AG04449 (cell line): ENCODE measurements at regions not wholly inside any gene's neighbourhood (a gene's known extent, or its start where the extent isn't known, plus 50 kb on each side); places are given as distances from the start of the nearest gene placed in this dataset.

Source experiments
- CTCF ChIA-PET: fragments of 350-600 bp; formaldehyde crosslinking; extraction: SDS; loops from one replicate; lab custom pipeline; 2021; ENCODE audit warnings: antibody characterized with exemption; lab: Yijun Ruan, JAX
- POLR2A ChIA-PET: fragments of 400-600, 350-600 bp; formaldehyde crosslinking; extraction: SDS; loops from one replicate; lab custom pipeline; 2020; ENCODE audit warnings: antibody characterized with exemption, inconsistent platforms; lab: Yijun Ruan, JAX
- DNase-seq: peaks from one replicate; pipeline ENCODE4 v3.0.0-alpha.2; 2010; ENCODE audit warnings: low read depth, low spot score
- H3K4me3 ChIP-seq: 2 replicates; pipeline ENCODE4 v1.5.1; 2011; ENCODE audit warnings: low read depth, mild to moderate bottlenecking, control low read depth, low read length
- TF ChIP-seq, protein P1 (sequence below): IDR thresholded peaks from one replicate; pipeline ENCODE4 v1.5.1; 2011; ENCODE audit warnings: mild to moderate bottlenecking, moderate library complexity, low read length, control low read depth, inconsistent platforms; ENCODE audit not compliant: insufficient read depth; ENCODE audit errors: missing control alignments

DNA sequence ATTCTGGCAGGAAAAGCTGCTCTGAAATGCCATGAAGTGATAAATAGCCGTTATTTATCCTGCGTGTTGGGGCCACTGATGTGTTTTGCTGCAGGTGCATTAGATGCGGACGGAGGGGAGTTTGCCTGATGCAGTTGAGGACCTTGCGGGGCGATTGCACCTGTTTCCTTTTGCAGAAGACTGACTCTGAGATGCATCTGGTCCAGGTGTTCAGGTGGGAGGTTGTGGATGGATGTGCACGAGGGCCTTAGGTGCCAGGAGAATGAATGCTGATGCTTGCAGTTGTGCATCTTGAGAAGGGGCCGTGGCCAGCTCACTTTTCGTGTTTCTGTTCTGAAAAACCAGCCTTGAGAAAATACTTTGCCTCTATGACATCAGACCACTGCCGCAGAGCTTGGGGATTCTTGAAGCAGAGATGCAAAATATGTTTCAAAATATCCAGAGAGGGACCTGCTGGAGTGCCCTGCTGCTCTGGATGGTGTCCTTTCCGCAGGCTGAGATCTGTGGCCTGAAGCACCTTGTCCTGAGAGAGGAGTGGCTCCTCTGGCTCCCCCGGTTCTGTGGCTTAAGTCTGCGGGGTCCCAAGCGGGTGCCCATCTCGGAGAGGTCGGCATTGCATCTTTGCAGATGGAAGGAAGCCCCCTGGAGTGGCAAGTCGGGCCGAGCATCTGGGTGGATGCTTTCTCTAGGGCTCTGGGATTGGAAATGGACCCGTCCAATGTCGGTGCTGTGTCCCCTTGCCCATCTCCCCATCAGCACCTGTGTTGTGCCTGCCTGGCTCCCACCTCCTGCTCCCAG, 1031.1 kb downstream of the TBC1D22A start:
- CTCF ChIA-PET: no interaction called here
- no peak overlapping the region for H3K4me3 ChIP-seq
- DNase-seq: no peak
- TF ChIP-seq, protein P1, sequence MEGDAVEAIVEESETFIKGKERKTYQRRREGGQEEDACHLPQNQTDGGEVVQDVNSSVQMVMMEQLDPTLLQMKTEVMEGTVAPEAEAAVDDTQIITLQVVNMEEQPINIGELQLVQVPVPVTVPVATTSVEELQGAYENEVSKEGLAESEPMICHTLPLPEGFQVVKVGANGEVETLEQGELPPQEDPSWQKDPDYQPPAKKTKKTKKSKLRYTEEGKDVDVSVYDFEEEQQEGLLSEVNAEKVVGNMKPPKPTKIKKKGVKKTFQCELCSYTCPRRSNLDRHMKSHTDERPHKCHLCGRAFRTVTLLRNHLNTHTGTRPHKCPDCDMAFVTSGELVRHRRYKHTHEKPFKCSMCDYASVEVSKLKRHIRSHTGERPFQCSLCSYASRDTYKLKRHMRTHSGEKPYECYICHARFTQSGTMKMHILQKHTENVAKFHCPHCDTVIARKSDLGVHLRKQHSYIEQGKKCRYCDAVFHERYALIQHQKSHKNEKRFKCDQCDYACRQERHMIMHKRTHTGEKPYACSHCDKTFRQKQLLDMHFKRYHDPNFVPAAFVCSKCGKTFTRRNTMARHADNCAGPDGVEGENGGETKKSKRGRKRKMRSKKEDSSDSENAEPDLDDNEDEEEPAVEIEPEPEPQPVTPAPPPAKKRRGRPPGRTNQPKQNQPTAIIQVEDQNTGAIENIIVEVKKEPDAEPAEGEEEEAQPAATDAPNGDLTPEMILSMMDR: no peak
- POLR2A ChIA-PET: no interaction called here

- POLR2A ChIA-PET: no interaction called here
- no peak for DNase-seq
- no peak overlapping the region for H3K4me3 ChIP-seq
- CTCF ChIA-PET: no interaction called here
- TF ChIP-seq, protein P1: no peak
Observed at GRCh38 chr22:47789171-47789570, 1026.7 kb downstream of the TBC1D22A start.

DNA sequence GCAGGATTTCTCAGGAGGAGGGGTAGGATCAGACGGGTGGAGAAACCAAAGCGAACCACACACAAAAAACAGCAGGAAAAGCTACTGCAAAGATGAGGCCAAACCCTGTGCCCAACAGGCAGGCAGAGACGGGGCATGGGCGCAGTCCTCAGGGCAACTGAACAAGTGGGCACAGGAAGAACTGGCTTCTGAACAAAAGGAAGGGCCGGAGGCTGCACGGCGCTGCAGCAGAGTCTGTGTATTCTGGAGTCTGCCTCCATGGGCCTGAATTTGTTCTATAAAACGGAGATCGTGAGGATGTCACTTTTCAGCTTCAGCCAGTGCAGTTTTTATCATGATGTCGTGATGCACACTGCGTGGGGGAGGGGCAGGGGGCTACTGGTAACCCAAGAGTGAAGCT, 1026.0 kb downstream of the TBC1D22A start:
- ChIA-PET CTCF (no interaction called here), POLR2A (no interaction called here)
- no peak overlapping the region for H3K4me3 ChIP-seq
- TF ChIP-seq, protein P1: no peak
- no peak for DNase-seq

DNA sequence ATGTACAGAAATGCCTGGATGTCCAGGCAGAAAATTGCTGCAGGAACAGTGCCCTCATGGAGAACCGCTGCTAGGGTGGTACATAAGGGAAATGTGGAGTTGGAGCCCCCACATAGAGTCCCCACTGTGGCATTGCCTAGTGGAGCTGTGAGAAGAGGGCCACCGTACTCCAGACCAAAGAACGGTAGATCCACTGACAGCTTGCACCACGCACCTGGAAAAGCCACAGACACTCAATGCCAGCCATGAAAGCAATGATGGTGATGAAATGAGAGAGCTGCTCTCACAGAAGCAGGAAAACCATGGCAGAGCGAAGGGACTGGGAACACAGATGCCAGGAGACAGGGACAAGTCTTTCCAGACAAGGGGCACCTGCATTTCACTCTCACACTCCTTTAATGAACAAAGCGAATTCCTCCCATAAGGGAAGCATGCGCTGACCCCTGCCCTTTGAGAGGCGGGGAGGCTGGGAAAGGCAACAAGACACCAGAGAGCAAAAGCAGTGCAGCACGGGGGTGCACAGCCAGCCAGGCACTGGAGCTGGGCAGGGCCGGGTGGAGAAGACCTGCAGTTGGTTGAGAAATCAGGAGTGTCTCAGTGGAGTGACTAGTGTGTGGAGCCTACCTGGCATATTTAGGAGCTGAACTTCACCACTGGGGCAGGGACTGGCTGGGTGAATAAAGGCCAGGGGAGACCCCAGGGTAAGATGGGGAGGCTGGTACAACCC, 1025.2 kb downstream of the TBC1D22A start:
- ChIA-PET CTCF (no interaction called here), POLR2A (no interaction called here)
- DNase-seq: no peak
- TF ChIP-seq, protein P1: no peak
- H3K4me3 ChIP-seq: no peak overlapping the region

- TF ChIP-seq, protein P1: no peak
- ChIA-PET POLR2A (no interaction called here), CTCF (no interaction called here)
- no peak for DNase-seq
- H3K4me3 ChIP-seq: no peak overlapping the region
Observed at GRCh38 chr22:47786650-47787290, 1024.3 kb downstream of the TBC1D22A start.

- CTCF ChIA-PET: no interaction called here
- no peak overlapping the region for H3K4me3 ChIP-seq
Observed at GRCh38 chr22:47784991-47785390, 1022.5 kb downstream of the TBC1D22A start.

More at GRCh38 chr22:47784991-47785390, 1022.5 kb downstream of the TBC1D22A start:
- TF ChIP-seq, protein P1: no peak
- no peak for DNase-seq
- POLR2A ChIA-PET: no interaction called here
